Sigmoid colon (tissue), 3 donors: ENCODE measurements at regions not wholly inside any gene's neighbourhood (a gene's known extent, or its start where the extent isn't known, plus 50 kb on each side); places are given as distances from the start of the nearest gene placed in this dataset.
"Not testable (repeated sequence)": the region's sequence is repeated elsewhere in the genome, so short reads cannot be mapped to it uniquely, and the experiment has no call there.

Experiments used
- CTCF ChIP-seq, 4 experiments: fragments of 450-650 bp in 3 of 4; fragments of 200-600 bp in 1 of 4; IDR thresholded peaks; one replicate each; pipeline ENCODE4 v1.5.1; 2016 to 2019; ENCODE audit warnings: antibody characterized with exemption in 4 of 4, mild to moderate bottlenecking in 3 of 4, moderate library complexity in 2 of 4
- POLR2A ChIP-seq, 2 donors: fragments of 450-650 bp; IDR thresholded peaks; one replicate each; pipeline ENCODE4 v1.6.1; 2016; ENCODE audit warnings: antibody characterized with exemption in 2 of 2, mild to moderate bottlenecking in 2 of 2, moderate library complexity in 2 of 2

- not testable (repeated sequence) for TF ChIP-seq CTCF, POLR2A (IDR thresholded peaks at IDR 0.05)
Observed at GRCh38 chr15:44831409-44831741, 95.0 kb downstream of the TRIM69 start.
